ENCODE measurements at regions not wholly inside any gene's neighbourhood (a gene's known extent, or its start where the extent isn't known, plus 50 kb on each side); places are given as distances from the start of the nearest gene placed in this dataset.

- no peak for DNase-seq (ENCODE audit: low read depth, low spot score)
These were observed 253.6 kb downstream of the PPP1R2C start for GRCh38 chrX:42524379-42524778.

GRCh38 chrX:42519666-42520231 is 258.2 kb downstream of the PPP1R2C start:
- DNase-seq (ENCODE audit: low read depth, low spot score) = no peak

GRCh38 chrX:42515939-42516338 is 262.0 kb downstream of the PPP1R2C start:
- DNase-seq (ENCODE audit: low read depth, low spot score) = no peak

- no peak for DNase-seq (ENCODE audit: low read depth, low spot score)
These were observed 272.9 kb downstream of the PPP1R2C start for GRCh38 chrX:42505016-42505415.

GRCh38 chrX:42499620-42500019 is 278.3 kb downstream of the PPP1R2C start:
- DNase-seq (ENCODE audit: low read depth, low spot score) = no peak

- DNase-seq (ENCODE audit: low read depth, low spot score) = no peak
These were observed 280.6 kb downstream of the PPP1R2C start for GRCh38 chrX:42497356-42497755.

GRCh38 chrX:42496239-42496638 is 281.7 kb downstream of the PPP1R2C start:
- no peak for DNase-seq (ENCODE audit: low read depth, low spot score)

- DNase-seq (ENCODE audit: low read depth, low spot score) = no peak
These were observed 282.8 kb downstream of the PPP1R2C start for GRCh38 chrX:42495139-42495538.

GRCh38 chrX:42491137-42491907 is 286.6 kb downstream of the PPP1R2C start:
- no peak for DNase-seq (ENCODE audit: low read depth, low spot score)

GRCh38 chrX:42490111-42490510 is 287.9 kb downstream of the PPP1R2C start:
- DNase-seq (ENCODE audit: low read depth, low spot score) = no peak

- no peak for DNase-seq (ENCODE audit: low read depth, low spot score)
These were observed 292.4 kb downstream of the PPP1R2C start for GRCh38 chrX:42485601-42486000.

- no peak for DNase-seq (ENCODE audit: low read depth, low spot score)
These were observed 293.7 kb downstream of the PPP1R2C start for GRCh38 chrX:42484233-42484632.

GRCh38 chrX:42477396-42477795 is 300.6 kb downstream of the PPP1R2C start:
- no peak for DNase-seq (ENCODE audit: low read depth, low spot score)

- no peak for DNase-seq (ENCODE audit: low read depth, low spot score)
These were observed 305.2 kb downstream of the PPP1R2C start for GRCh38 chrX:42472727-42473126.

- no peak for DNase-seq (ENCODE audit: low read depth, low spot score)
These were observed 311.5 kb downstream of the PPP1R2C start for GRCh38 chrX:42466332-42467046.

- no peak for DNase-seq (ENCODE audit: low read depth, low spot score)
These were observed 312.1 kb downstream of the PPP1R2C start for GRCh38 chrX:42465821-42466220.

- DNase-seq (ENCODE audit: low read depth, low spot score) = no peak
These were observed 314.1 kb downstream of the PPP1R2C start for GRCh38 chrX:42463706-42464490.

- no peak for DNase-seq (ENCODE audit: low read depth, low spot score)
These were observed 315.0 kb downstream of the PPP1R2C start for GRCh38 chrX:42462917-42463316.

GRCh38 chrX:42460706-42461105 is 317.3 kb downstream of the PPP1R2C start:
- no peak for DNase-seq (ENCODE audit: low read depth, low spot score)

GRCh38 chrX:42459735-42460134 is 318.2 kb downstream of the PPP1R2C start:
- DNase-seq (ENCODE audit: low read depth, low spot score) = no peak

GRCh38 chrX:42456176-42456700 is 321.7 kb downstream of the PPP1R2C start:
- no peak for DNase-seq (ENCODE audit: low read depth, low spot score)

GRCh38 chrX:42450228-42450627 is 327.7 kb downstream of the PPP1R2C start:
- no peak for DNase-seq (ENCODE audit: low read depth, low spot score)
